Activated CD8-positive, alpha-beta memory T cell treated with anti-CD3 and anti-CD28 coated beads for 4 hours (primary cell): ENCODE measurements at regions not wholly inside any gene's neighbourhood (a gene's known extent, or its start where the extent isn't known, plus 50 kb on each side); places are given as distances from the start of the nearest gene placed in this dataset.

Experiments
- DNase-seq, 2 donors: peaks; one replicate each; pipeline ENCODE4 v3.0.0-alpha.2; 2020; ENCODE audit warnings: low read depth in 2 of 2

DNA sequence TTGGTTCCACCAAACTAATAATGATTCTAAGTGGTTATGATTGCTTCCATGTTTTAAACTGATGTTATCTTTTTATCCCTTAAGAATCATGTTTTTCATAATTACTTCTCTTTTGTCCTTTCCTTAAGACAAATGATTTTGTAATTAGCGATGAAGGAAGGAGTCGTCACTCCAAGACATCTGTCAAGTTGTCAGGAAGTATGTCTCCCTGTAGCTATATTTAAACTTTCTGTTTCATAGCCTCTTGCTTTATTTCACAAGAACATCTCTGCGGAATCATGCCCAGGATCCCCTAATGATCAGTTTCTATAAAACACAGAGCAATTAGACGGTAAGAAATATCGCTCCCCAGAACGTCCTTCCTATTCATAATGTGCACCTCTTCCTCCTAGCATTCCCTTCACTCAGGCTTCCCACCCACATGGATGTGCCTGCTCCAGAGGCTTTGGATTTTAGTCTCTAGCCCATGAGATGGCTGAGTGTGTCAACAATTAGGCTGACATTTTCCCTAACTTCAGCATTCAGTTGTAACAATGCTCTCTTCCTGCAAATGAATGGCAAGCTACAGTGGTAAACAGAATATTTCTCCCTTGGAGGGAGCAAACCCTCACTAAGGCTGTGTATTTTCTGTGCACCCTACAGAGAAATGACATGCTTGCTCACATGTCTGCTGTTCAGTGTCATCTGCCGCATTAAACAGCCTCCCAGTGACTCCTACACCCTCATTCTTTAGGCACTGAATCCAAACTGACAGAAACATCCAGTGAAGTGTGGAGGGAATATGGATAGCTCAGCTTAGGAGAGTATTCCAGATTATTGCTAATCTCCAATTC is 879.6 kb upstream of the CELF4 start:
- no peak for DNase-seq

- DNase-seq = no peak
Observed at GRCh38 chr18:38427736-38428135, 862.1 kb upstream of the CELF4 start.

DNA sequence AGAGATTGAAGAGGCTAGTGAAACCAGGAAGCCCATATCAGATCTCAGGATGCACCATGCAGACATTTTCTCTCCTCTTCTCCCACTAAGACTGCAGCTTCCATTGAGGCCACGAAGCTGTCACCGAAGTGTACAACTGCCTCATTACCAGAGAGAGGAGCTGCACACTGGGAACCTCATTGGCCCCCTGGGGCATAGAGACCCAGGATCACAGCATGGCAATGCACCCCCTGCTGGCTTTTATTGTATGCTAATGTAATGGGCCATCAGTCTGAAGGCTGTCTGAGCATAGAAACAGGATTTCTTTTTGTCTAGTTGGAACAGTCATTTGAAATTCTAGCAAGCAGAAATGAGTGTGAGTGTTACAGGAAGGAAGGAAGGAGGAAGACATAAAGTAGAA is 861.6 kb upstream of the CELF4 start:
- no peak for DNase-seq

DNA sequence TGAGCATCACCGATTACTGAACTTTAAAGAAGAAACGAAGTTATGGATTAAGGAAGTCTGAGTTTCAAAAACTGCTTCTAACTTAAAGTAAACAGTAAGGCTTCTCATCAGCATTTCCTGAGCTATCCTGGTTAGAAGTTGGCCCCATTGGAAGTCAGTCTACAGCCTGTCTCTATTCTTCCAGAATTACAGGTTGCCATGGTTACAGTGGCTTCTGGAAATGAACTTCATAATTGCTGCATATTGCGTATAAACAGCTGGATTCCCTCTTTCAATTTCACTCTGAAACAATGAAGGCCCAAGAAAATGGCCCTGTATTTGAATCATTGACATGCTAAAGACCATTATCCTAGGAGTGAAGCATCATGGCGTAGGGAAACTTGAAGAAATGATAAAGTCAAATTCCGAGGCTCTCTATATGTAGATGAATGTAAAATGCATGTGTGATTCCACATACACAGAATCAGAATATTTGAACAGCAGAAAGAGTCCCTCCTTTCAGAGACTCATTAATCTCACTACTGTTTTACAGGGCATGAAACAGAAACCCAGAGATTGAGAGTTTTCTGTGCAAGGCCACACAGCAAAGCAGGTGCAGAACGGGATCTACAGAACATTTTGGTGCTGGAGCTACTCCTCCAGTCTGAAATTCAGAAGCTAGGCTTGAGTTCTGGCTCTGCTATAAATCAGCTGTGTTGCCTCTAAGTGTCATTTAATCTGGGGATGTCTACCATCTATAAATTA is 856.4 kb upstream of the CELF4 start:
- DNase-seq = no peak

- DNase-seq = no peak
Observed at GRCh38 chr18:38421021-38421420, 855.4 kb upstream of the CELF4 start.

GRCh38 chr18:38420611-38421010 is 855.0 kb upstream of the CELF4 start:
- no peak for DNase-seq

DNA sequence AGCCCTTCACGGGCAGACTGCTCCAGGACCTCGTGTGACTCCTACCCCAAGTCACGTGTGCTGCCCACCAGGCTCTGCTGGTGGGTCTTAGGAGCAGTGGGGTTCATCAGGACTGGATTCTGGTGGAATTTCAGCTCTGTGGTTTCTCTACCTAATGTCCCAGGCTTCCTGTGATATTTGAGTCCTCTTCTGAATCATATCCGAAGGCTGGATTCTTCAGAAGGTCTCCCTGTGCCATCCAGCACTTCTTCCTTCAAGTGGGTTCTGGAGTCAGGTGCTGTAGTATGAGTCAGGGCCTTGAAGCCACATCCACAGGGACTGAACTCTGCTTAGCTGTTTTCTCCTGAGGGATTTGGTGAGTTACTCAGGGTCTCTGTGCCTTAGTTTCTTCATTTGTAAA is 850.2 kb upstream of the CELF4 start:
- DNase-seq = no peak

DNA sequence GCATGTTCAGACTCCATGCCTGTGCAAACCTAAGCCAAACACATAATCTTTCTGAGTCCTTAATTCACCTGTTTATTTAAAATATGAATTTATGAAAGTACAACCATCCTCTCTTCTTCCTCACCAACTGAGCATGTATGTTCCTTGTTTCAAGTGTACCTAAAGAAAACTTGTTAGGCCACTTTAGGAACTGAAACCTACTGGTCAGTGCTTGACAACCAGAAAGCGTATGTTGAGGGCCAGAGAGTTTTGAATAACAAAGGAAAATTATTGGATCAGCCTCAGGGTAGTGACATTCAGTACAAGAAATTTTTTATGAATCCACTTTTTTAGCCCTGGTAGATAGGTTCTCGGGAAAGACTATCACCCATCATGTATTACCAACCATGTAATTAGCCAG is 847.6 kb upstream of the CELF4 start:
- DNase-seq = no peak

GRCh38 chr18:38406607-38407006 is 841.0 kb upstream of the CELF4 start:
- no peak for DNase-seq

DNA sequence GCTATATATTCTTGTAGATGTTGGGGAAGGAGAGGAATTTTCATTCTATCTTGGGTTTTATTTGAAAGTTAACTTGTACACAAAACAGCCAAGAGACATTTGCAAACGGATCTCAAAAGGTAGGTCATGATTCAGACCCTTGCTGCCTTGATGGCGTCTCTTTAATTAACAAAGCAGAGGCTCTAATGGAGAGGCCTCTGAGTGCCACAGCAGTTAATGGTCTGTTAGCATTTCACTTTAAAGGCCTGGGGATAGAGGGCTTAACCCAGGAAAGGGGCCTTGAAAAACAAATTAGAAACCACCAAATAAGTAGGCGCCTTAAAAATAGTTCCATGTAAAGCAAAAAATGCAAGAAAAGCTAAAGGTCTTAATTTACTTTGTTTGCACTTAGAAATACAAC is 836.9 kb upstream of the CELF4 start:
- no peak for DNase-seq

DNA sequence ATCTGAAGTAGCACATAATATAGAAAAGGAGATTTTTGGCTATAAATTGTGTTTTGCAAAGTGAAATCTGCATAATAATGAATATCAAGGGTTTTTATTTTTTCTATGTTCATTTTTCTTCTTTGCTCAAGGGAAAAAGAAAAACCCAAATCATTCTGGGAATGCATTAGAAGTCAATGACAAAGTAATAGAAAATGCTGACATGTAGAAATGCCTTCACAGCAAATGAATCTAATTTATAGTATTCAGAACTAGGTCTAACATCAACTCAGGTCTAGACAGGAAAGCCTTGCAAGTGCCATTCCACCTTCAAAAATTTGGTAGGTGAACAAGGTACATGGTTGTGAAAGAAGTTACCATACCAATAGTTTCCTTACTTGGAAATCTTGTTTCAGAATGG is 831.5 kb upstream of the CELF4 start:
- no peak for DNase-seq

- DNase-seq = no peak
Observed at GRCh38 chr18:38386146-38386545, 820.5 kb upstream of the CELF4 start.

- DNase-seq = no peak
Observed at GRCh38 chr18:38369772-38370690, 804.4 kb upstream of the CELF4 start.

DNA sequence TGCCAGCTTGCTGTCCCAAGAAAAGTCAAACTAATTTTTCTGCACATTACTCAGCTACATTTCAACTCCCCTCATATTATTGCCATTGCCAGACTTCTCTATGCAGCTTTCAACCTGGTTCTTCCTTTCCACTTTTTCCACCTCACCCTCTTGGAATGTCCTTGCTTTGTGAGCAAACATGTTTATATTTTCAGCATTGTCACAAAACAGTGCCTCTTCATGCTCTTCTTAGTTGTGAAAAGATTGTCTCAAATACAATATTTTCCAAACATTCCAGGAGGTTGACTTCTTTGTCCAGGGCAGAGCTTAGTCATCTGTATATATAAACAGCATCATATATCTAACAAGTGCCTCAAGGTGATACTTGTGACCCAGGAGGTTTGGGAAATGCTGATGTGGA is 803.3 kb upstream of the CELF4 start:
- no peak for DNase-seq

- DNase-seq = no peak
Observed at GRCh38 chr18:38368246-38368645, 802.6 kb upstream of the CELF4 start.

DNA sequence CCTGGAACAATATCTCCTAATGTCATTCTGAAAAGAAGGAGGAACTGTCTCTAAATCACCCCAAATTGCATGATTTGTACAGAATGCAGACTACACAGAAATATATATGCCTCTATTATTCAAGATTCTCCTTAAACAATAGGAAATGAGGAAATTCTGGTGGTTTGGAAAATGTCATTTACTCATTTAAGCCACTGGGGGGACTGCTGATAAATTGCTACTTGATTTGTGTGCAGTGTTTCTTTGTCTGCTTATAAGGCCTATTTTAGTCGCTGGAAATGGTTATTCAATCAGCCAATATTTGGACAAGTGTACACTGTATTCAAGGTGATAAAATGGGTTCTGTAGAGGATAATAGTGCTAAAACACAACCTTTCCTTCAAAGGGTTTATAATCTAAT is 801.9 kb upstream of the CELF4 start:
- no peak for DNase-seq

DNA sequence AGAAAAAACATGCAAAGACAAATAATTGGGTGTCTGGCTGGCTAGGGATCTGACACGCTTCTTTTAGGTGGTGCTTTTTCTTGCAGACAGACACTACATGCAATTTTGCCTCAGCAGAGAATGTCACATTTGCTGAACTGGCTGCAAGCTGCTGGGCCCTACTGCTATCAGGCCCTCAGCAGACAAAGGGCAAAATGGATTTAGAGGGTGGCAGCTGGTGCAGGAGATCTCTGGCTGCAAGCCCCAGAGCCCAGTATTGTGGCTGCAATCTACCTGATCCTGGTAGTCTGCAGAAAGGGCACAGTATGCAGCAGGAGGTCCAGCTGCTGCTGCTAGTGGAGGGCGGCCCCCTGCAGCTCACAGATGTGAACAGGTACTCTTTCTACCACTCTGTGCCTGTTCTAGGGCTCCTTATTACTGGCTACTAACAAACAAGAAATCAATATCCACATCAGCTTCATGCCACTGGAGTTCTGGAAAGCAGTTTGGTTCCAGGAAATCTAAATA is 796.7 kb upstream of the CELF4 start:
- no peak for DNase-seq

DNA sequence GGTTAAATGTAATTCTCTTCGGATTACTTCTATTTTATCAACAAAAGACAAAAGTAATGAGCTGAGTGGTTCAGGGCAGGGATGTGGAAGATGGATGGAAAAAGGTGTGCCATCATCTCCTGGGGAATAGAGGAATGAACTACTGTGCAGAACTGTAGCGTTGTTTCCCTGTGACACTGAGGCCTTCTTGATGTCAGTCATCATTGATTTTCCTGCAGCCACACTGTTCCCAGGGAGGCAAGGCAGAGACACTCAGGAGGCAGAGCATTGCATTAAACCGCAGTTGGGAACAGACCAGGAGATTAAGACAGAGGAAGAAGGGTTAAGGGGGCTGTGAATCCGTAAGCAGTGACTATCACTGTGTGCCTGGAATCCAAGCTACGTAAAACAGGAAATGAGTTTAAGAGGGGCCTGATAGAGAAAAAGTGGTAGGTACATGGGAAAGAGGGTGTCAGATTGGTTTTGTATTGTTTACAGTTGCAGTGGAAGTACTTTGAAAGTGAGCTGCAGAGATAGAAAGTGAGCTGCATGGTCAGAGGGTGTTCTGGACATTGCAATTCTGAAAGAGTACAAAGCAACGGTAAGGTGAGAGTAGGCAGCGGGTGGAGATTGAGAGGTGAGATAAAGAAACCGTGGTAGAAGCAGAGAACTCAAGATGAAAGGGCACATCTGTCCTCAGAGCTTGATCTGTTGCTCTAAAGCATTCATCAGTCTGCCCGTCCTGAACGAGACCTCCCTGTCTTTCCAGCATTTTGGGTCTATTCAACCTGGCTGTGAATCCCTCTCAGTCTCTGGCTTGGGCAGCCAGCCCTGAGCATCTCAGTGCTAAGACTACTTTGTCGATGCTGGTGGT is 793.4 kb upstream of the CELF4 start:
- DNase-seq = no peak

- DNase-seq = no peak
Observed at GRCh38 chr18:38353149-38353548, 787.6 kb upstream of the CELF4 start.

- no peak for DNase-seq
Observed at GRCh38 chr18:38350141-38350540, 784.5 kb upstream of the CELF4 start.

- DNase-seq = no peak
Observed at GRCh38 chr18:38330573-38330972, 765.0 kb upstream of the CELF4 start.
